Stimulated activated CD8-positive, alpha-beta memory T cell treated with anti-CD3 and anti-CD28 coated beads, Interleukin-2, amount 100 ng/mL, for 1 hour (primary cell): ENCODE measurements at regions not wholly inside any gene's neighbourhood (a gene's known extent, or its start where the extent isn't known, plus 50 kb on each side); places are given as distances from the start of the nearest gene placed in this dataset.
"Not testable (repeated sequence)": the region's sequence is repeated elsewhere in the genome, so short reads cannot be mapped to it uniquely, and the experiment has no call there.

Experiments
- DNase-seq, 2 donors: peaks; one replicate each; pipeline ENCODE4 v3.0.0-alpha.2; 2020; ENCODE audit warnings: low read depth in 2 of 2

DNA sequence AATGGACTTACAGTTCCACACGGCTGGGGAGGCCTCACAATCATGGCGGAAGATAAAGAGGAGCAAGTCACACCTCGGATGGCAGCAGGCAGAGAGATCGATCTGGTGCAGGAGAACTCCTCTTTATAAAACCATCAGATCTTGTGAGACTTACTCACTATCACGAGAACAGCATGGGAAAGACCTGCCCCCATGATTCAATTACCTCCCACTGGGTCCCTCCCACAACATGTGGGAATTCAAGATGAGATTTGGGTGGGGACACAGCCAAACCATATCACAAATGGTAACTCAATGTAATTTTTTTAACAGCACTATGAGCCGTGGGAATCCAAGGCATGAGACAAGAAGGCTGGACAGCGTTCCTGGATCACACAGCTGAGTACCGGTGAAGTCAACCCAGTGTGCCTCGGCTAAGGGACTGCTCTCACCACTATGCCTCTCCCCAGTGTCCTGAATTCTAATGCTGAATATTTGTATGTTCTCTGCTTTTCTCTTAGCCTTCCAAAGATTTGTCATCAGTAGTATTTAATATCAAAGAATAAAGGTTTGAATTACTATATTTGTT is 84.3 kb downstream of the IRS2 start:
- not testable (repeated sequence) for DNase-seq

DNA sequence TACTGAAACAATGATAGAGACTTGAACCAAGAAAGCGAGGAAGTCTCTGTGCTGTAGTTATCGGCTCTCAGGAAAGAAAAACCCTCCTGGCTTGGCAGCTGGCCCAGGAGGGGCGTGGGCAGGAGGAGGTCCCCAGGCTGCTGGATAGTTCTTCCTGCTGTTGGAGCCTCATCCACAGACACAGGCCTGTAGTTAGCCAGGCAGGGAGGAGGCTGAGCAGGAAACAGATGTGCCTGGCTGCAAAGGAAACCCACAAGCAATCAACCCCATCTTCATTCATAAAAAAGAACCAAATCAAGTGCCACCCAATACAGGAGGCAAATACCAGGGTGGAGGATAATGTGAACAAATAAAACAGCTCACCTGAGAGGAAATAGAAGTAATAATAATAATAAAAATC is 86.2 kb downstream of the IRS2 start:
- no peak for DNase-seq

DNA sequence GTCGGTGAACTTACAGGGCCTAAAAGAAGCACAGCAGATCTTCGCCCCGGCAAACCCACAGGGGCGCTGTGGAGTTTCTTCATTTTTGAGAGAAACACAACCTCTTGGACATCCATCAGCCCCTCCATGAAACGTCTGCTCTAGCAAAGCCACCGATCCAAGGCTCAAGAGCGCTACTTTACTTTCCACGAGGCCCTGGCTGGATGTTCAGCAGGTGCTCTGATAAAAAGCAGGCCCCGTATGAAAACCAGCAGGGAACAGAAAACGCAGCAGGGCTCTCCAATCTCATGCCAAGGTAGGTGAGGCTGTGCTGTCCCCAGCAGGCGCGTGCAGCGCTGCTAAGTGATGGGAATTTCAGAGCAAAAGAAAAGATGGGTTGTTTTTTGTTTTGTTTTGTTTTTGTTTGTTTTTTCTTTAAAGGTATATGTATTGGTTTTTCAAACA is 86.7 kb downstream of the IRS2 start:
- DNase-seq, result no peak

DNA sequence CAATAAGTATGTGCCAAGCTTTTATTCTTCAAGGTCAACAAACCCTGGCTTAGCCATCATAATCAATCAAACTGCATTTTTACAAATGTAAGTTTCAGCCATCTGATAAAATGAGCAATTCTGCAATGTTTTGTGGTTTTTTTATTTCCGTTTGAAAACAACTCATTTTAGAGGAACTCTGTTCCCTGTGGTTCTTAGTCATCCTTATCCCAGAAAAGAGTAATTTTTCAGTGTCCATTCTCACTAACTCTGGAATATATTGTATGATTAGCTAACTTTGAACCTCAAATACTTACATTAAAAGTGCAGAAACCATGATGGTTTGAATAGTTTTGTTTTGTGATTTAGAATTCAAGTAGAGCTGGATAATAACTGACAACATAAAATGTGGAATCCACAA is 87.6 kb downstream of the IRS2 start:
- DNase-seq, result no peak

GRCh38 chr13:109697936-109698335 is 88.4 kb downstream of the IRS2 start:
- DNase-seq, result no peak

DNA sequence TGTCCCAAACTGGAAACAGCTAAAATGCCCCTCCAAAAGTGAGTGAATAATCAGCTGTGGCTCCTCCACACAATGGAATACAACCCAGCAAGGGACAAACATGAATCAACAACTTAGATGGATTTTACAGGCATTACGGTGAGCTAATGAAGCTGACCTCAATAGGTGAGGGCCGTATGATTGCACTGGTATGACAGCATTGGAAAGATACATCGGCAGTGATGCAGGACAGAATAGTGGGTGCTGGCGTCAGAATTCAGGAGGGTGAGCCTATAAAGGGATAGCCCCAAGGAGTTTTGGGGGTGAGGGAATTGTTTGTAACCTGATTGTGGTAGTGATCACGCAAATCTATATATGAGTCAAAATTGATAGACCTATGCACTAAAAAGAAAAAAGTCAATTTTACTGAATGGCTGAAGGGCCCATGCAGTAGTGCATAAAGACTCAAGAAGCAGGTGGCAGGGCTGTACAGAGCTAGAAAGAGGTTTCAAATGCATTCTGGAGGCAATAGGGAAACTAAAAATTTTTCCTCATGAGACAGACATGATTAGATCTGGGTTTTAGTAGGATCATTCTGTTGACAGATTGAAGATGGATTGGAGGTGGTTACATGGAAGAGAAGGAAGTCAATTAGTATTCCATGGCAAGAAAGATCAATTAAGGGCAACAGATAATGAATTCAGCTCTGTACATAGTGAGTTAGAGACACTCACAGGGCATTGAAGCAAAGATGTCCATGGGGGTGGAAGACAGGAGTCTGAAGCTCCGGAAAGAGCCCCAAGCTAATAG is 90.8 kb downstream of the IRS2 start:
- no peak for DNase-seq

DNA sequence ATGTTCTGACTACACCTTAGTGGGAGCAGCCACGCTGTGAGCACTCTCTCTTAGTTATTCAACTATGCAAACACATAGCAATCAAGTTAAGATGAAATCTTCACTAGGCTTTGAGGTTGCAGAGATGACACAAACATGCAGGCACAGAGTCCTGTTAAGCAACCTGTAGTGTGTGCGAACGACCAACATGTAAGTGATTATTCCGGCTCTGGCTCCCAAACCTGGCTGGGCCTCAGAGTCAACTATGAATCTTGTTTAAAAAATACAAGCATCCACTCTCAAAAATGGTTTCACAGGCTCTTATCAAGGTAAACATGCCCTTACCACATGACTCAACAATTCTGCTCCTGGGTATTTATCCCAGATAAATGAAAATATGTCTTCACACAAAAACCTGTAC is 91.4 kb downstream of the IRS2 start:
- no peak for DNase-seq

DNA sequence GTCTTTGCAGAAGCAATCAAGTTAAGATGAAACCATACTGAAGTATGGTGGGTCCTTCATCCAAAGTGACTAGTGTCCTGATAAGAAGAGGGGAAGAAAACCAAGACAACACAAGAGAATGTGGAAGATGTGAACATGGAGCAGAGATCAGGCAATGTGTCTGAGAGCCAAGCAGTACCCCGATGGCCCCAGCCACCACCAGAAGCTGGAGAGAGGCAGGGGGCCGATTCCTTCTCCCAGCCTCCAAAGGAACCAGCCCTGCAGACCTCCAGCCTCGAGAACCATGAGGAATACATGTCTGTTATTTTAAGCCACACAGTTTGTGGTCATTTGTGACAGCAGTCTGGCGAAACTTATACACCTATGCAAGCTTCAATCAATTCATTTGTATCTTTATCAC is 93.2 kb downstream of the IRS2 start:
- no peak for DNase-seq

DNA sequence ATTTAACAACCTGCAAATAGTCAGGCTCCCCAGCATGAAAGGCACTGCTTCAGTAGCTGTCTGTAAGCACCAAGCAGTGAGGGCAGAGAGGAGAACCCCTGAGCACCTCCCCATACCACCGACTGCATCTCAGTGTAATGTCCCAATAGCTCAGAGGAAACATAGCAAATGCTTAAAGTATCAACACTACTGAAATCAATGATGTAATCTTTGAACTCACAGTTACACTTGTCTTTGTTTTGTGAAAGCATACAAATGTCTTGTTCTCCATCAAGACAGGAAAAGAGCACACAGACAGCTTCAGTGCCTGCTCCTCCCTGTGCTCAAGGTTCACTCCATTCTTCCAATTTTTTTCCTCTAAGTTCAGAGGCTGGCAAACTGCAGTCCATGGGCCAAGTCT is 94.7 kb downstream of the IRS2 start:
- DNase-seq, result no peak

DNA sequence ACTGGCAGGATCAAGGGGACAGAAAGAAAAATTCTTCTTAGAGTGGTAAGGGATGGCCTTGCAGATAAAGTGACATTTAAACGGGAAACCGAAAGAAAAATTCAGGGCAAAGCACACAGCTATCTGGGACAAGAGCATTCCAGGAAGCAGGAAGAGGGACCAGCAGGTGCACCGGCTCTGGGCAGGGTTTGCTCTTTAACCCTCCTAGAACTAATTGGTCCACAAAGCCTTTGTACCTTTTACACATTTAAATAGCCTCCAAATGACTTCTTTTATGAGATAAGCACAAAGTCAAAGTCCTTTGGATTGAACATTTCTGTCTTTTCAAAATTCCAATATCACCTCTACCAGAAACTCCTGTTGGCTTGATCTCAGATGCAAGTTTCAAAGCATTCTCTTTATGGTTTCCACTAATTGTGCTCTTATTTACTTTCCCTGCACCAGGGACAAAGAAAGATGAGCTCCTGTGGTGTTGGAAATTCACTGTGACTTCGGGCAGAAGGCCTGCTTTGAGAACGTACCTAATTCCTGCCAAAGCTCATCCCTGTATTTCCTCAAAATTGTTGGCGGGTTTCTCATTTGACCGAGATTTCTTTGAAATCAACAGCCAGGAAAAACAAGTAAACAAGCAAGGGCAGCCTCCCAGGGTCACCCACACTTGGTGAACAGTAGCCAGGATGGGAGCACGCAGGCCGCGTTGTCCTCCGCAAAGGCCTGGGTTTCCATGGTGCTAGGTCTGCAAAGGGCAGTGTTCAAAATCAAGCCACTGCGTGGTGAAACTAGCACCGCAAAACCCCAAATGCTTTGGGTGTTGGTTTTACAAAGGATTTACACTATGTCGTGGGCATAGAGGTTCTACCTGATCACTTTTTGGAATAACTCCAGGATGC is 98.6 kb downstream of the IRS2 start:
- DNase-seq, result no peak

DNA sequence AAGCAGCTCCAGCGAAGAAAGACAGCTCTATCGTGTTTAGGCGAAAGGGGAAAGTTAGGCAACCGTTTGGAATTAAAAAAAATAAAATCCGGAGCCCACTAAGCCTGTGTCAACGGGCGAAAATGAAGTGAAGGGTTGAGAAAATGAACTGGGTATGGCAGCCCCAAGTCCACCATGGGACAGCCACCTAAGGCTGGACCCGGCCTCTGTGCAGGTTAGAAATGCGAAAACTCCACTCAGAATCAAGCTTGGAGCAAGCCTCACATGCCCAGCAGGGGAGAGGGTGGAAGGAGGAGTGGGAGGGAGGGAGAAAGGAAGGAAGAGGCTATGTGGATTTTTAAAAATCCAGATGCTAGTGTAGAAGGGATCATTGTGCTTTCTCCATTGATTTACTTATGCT is 101.2 kb downstream of the IRS2 start:
- no peak for DNase-seq

DNA sequence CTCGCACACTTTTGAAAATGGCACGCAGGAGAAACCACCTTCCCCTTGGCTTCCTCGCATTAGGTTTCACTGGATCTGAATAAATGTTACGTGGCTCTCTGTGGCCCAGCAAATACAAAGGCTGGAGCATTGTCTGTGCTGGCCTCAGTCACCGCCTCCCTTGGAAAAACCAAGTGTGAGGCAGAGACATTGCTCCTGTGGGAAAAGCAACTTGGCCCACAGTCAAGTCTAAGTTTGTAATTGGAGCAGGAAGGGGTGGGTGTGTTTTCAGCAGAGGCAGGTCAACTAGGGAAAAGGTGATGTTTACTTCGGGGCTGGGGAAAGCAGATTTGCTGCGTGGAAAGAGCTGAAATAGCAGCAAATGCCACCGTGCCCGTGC is 101.6 kb downstream of the IRS2 start:
- DNase-seq, result no peak

DNA sequence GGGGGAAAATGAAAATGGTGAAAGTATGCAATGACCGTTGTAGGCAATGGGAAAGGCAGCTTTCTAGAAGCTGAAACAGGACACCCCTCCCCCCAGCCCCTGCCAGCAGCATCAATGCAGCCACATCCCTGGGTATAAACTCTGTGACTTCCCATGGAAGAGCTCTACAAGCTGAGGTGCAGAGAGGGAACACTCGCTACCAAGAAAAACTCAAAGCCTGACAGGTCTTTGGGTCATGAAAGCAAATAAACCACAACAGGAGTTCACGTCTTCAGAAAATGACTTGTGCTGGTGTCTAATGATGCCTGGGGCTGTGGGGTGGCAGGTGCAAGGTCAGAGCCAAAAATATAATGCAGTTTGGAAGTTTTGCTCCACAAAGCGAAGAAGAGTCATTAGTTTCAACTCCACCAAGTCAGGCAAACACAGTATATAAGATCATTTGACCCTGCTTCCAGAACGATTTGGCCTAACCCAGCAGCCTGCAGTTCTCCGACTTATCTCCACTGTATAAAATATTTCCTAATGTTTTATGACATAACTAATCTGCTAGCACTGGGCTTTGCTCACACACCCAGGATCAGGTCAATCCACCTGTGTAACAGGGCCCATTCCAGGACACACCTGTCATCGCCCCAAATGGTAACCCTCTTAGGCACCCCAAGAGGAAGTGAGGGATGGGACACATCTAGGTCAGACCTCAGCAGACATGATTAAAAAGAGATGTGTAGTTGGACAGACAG is 102.1 kb downstream of the IRS2 start:
- no peak for DNase-seq

- no peak for DNase-seq
Observed at GRCh38 chr13:109682534-109683244, 103.7 kb downstream of the IRS2 start.

GRCh38 chr13:109680930-109681329 is 105.5 kb downstream of the IRS2 start:
- no peak for DNase-seq

GRCh38 chr13:109680288-109680687 is 106.1 kb downstream of the IRS2 start:
- DNase-seq, result no peak

GRCh38 chr13:109678459-109678858 is 107.9 kb downstream of the IRS2 start:
- no peak for DNase-seq

- DNase-seq, result no peak
Observed at GRCh38 chr13:109677206-109677605, 109.2 kb downstream of the IRS2 start.

GRCh38 chr13:109673477-109673876 is 112.9 kb downstream of the IRS2 start:
- DNase-seq, result no peak

- no peak for DNase-seq
Observed at GRCh38 chr13:109672545-109672944, 113.8 kb downstream of the IRS2 start.

DNA sequence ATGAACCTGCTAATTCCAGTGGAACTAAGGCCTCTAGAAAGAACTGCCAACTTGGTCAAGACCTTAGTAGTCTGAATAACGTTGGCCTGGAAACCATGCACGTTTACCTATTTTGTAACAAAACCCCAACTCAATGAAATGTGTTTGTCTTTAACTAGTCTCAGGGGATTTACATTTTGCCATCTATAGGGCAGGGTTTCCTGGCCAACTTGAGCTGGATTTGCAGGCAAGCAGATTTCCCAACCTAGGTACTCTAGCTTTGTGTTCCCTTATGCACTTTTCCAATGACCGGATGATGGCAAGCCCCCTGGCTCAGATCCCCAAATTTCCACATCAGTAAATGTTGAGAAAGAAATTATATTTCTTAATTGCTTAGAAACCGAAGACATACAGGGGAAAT is 114.5 kb downstream of the IRS2 start:
- DNase-seq, result no peak
